H9 (cell line): ENCODE measurements at regions not wholly inside any gene's neighbourhood (a gene's known extent, or its start where the extent isn't known, plus 50 kb on each side); places are given as distances from the start of the nearest gene placed in this dataset.

Experiments used
- DNase-seq: peaks from one replicate; pipeline ENCODE4 v3.0.0-alpha.2; 2017
- H2AFZ ChIP-seq: one replicate; pipeline ENCODE4 v1.6.1; 2013; ENCODE audit warnings: mild to moderate bottlenecking, low read length, control low read depth, moderate library complexity
- H2AK5ac ChIP-seq: 2 replicates; pipeline ENCODE4 v1.6.1; 2013; ENCODE audit warnings: low read length, control low read depth, mixed read lengths; ENCODE audit not compliant: insufficient read length
- H2BK120ac ChIP-seq: one replicate; pipeline ENCODE4 v1.6.1; 2013; ENCODE audit warnings: low read depth, mild to moderate bottlenecking, low read length, control low read depth, inconsistent platforms; ENCODE audit not compliant: poor library complexity, severe bottlenecking
- H2BK12ac ChIP-seq: 2 replicates; pipeline ENCODE4 v1.6.1; 2013; ENCODE audit warnings: low read length, control low read depth, mixed read lengths, low read depth; ENCODE audit not compliant: insufficient read length
- H2BK15ac ChIP-seq: 2 replicates; pipeline ENCODE4 v1.6.1; 2013; ENCODE audit warnings: low read depth, low read length, control low read depth
- H2BK20ac ChIP-seq: one replicate; pipeline ENCODE4 v1.6.1; 2013; ENCODE audit warnings: low read depth, mild to moderate bottlenecking, low read length, control low read depth, inconsistent platforms; ENCODE audit not compliant: poor library complexity, severe bottlenecking
- H2BK5ac ChIP-seq: 2 replicates; pipeline ENCODE4 v1.6.1; 2013; ENCODE audit warnings: low read length, control low read depth, mixed read lengths; ENCODE audit not compliant: insufficient read length
- H3K14ac ChIP-seq: 2 replicates; pipeline ENCODE4 v1.6.1; 2013; ENCODE audit warnings: low read length, control low read depth; ENCODE audit not compliant: insufficient read depth
- H3K18ac ChIP-seq: 2 replicates; pipeline ENCODE4 v1.6.1; 2013; ENCODE audit warnings: low read depth, mild to moderate bottlenecking, mixed read lengths, low read length, control low read depth; ENCODE audit not compliant: insufficient read length
- H3K23ac ChIP-seq: 2 replicates; pipeline ENCODE4 v1.6.1; 2013; ENCODE audit warnings: low read length, control low read depth, mixed read lengths, low read depth; ENCODE audit not compliant: insufficient read length
- H3K23me2 ChIP-seq: 2 replicates; pipeline ENCODE4 v1.6.1; 2013; ENCODE audit warnings: low read depth, mild to moderate bottlenecking, mixed read lengths, low read length, control low read depth; ENCODE audit not compliant: insufficient read length, poor library complexity, severe bottlenecking
- H3K27ac ChIP-seq: 2 replicates; pipeline ENCODE4 v1.5.1; 2013; ENCODE audit warnings: low read length, control low read depth, mixed read lengths, low read depth; ENCODE audit not compliant: insufficient read length
- H3K27me3 ChIP-seq: 2 replicates; pipeline ENCODE4 v1.6.1; 2013; ENCODE audit warnings: low read length, control low read depth, inconsistent platforms; ENCODE audit not compliant: insufficient read depth
- H3K4ac ChIP-seq: 2 replicates; pipeline ENCODE4 v1.6.1; 2013; ENCODE audit warnings: low read depth, mild to moderate bottlenecking, control low read depth, inconsistent platforms, low read length, moderate library complexity
- H3K4me1 ChIP-seq: 2 replicates; pipeline ENCODE4 v1.6.1; 2013; ENCODE audit warnings: low read length, control low read depth, inconsistent platforms; ENCODE audit not compliant: insufficient read depth
- H3K4me2 ChIP-seq: 2 replicates; pipeline ENCODE4 v1.6.1; 2013; ENCODE audit warnings: low read length, control low read depth, mixed read lengths; ENCODE audit not compliant: insufficient read length, insufficient read depth
- H3K56ac ChIP-seq: 2 replicates; pipeline ENCODE4 v1.6.1; 2013; ENCODE audit warnings: low read depth, mild to moderate bottlenecking, mixed read lengths, low read length, control low read depth; ENCODE audit not compliant: insufficient read length
- H3K79me1 ChIP-seq: 2 replicates; pipeline ENCODE4 v1.6.1; 2013; ENCODE audit warnings: low read depth, mild to moderate bottlenecking, moderate library complexity, low read length, control low read depth, inconsistent platforms; ENCODE audit not compliant: insufficient read depth, poor library complexity, severe bottlenecking
- H3K79me2 ChIP-seq: 2 replicates; pipeline ENCODE4 v1.6.1; 2013; ENCODE audit warnings: low read length, control low read depth, inconsistent platforms; ENCODE audit not compliant: insufficient read depth
- H3K9ac ChIP-seq: 2 replicates; pipeline ENCODE4 v1.6.1; 2013; ENCODE audit warnings: low read length, control low read depth, mixed read lengths; ENCODE audit not compliant: insufficient read length; ENCODE audit errors: extremely low read depth
- H3K9me3 ChIP-seq: one replicate; pipeline ENCODE4 v1.6.1; 2013; ENCODE audit warnings: low read depth, low read length, inconsistent platforms; ENCODE audit not compliant: control insufficient read depth
- H3T11ph ChIP-seq: one replicate; pipeline ENCODE4 v1.6.1; 2013; ENCODE audit warnings: mild to moderate bottlenecking, low read length, control low read depth, inconsistent platforms
- H4K20me1 ChIP-seq: one replicate; pipeline ENCODE4 v1.6.1; 2013; ENCODE audit not compliant: control insufficient read depth, insufficient read length, insufficient read depth
- H4K5ac ChIP-seq: 2 replicates; pipeline ENCODE4 v1.6.1; 2013; ENCODE audit warnings: low read depth, mild to moderate bottlenecking, mixed read lengths, low read length, control low read depth; ENCODE audit not compliant: insufficient read length
- H4K8ac ChIP-seq: replicated peaks from 2 replicates; pipeline ENCODE4 v1.6.1; 2013; ENCODE audit warnings: low read length, control low read depth, mixed read lengths, low read depth; ENCODE audit not compliant: insufficient read length
- H4K91ac ChIP-seq: 2 replicates; pipeline ENCODE4 v1.6.1; 2013; ENCODE audit warnings: low read depth, mild to moderate bottlenecking, moderate library complexity, mixed read lengths, low read length, control low read depth; ENCODE audit not compliant: insufficient read length
- H3K27ac Mint-ChIP-seq, 3 experiments: 2 replicates in 2 of 3; 3 replicates in 1 of 3; pipeline ENCODE4 v1.8.0; 2020 to 2021; ENCODE audit warnings: mixed read lengths in 3 of 3, mild to moderate bottlenecking in 1 of 3, moderate library complexity in 1 of 3
- H3K27me3 Mint-ChIP-seq: 2 replicates; pipeline ENCODE4 v1.8.0; 2021; ENCODE audit warnings: low read depth, mild to moderate bottlenecking, moderate library complexity, mixed read lengths
- H3K36me3 Mint-ChIP-seq, 3 experiments: 2 replicates in 2 of 3; 3 replicates in 1 of 3; pipeline ENCODE4 v1.8.0; 2020 to 2021; ENCODE audit warnings: low read depth in 3 of 3, mixed read lengths in 3 of 3; ENCODE audit not compliant: insufficient read depth in 1 of 3
- H3K4me1 Mint-ChIP-seq, 2 experiments: 2 replicates each; pipeline ENCODE4 v1.8.0; 2020; ENCODE audit warnings: mixed read lengths in 2 of 2
- H3K4me3 Mint-ChIP-seq, 2 experiments: 2 replicates in 1 of 2; 3 replicates in 1 of 2; pipeline ENCODE4 v1.8.0; 2020 to 2021; ENCODE audit warnings: mild to moderate bottlenecking in 2 of 2, mixed read lengths in 2 of 2, moderate library complexity in 1 of 2
- H3K9me3 Mint-ChIP-seq, 2 experiments: 2 replicates in 1 of 2; 3 replicates in 1 of 2; pipeline ENCODE4 v1.8.0; 2020; ENCODE audit warnings: mild to moderate bottlenecking in 2 of 2, mixed read lengths in 2 of 2, moderate library complexity in 1 of 2
- CTCF ChIP-seq: fragments of 200-600 bp; sonication (generic); conservative IDR thresholded peaks from 3 replicates; pipeline ENCODE4 v1.8.0; 2021; ENCODE audit warnings: antibody characterized with exemption, mild to moderate bottlenecking
- WGBS: extraction: QIAGEN DNeasy Blood & Tissue Kit; methylation state at CpG from one replicate; pipeline ENCODE4 v1.1.7; 2013; ENCODE audit warnings: missing lambda C conversion rate, low lambda C conversion rate, mixed read lengths; ENCODE audit not compliant: insufficient read length; ENCODE audit errors: extremely low coverage; 5-methylcytosine and 5-hydroxymethylcytosine counted together

GRCh38 chr6:147789430-147789947 is 281.0 kb downstream of the SAMD5 start:
- Histone ChIP-seq H3K27me3 (no peaks in the 10 kb centered on the region), H2BK15ac (no peak overlapping the region), H4K8ac (no peak overlapping the region), H3K79me2 (no peaks in the 10 kb centered on the region), H4K91ac (no peak overlapping the region), H4K5ac (no peak overlapping the region), H2BK12ac (no peak overlapping the region), H3K9me3 (no peaks in the 10 kb centered on the region), H2AK5ac (no peak overlapping the region), H3K18ac (no peak overlapping the region), H3K4me1 (no peaks in the 10 kb centered on the region), H3K4me2 (no peak overlapping the region), H2BK120ac (no peak overlapping the region), H3K23me2 (no peaks in the 10 kb centered on the region), H3K56ac (no peak overlapping the region), H2BK5ac (no peak overlapping the region), H3K27ac (no peak overlapping the region), H2BK20ac (no peak overlapping the region), H3K14ac (no peak overlapping the region), H3K79me1 (no peaks in the 10 kb centered on the region), H4K20me1 (no peaks in the 10 kb centered on the region), H3T11ph (peak overlapping the region; percentile 53), H3K9ac (no peak overlapping the region), H2AFZ (no peak overlapping the region), H3K4ac (no peak overlapping the region), H3K23ac (no peak overlapping the region)
- peaks cover 0 to 7% (median 2%) of the 10 kb centered on the region in 3 experiments; a peak in 1 of 7 replicates for H3K36me3 Mint-ChIP-seq
- TF ChIP-seq CTCF: no peak
- no peak overlapping the region for H3K4me3 Mint-ChIP-seq
- WGBS: no CpG with 5 or more reads among the region's 4 CpGs
- no peaks in the 10 kb centered on the region for H3K4me1 Mint-ChIP-seq
- H3K27me3 Mint-ChIP-seq: no peaks in the 10 kb centered on the region
- no peak for DNase-seq
- H3K27ac Mint-ChIP-seq: no peak overlapping the region
- H3K9me3 Mint-ChIP-seq: peaks cover 8 to 10% of the 10 kb centered on the region in 2 experiments; a peak in 4 of 5 replicates
